Limb (tissue), 2 donors: ENCODE measurements at regions not wholly inside any gene's neighbourhood (a gene's known extent, or its start where the extent isn't known, plus 50 kb on each side); places are given as distances from the start of the nearest gene placed in this dataset.

Source experiments
- DNase-seq, 2 donors: peaks; one replicate each; pipeline ENCODE4 v3.0.0-alpha.2; 2016; ENCODE audit errors: extremely low spot score in 2 of 2

GRCh38 chr13:103762523-103762922, 696.3 kb upstream of the SLC10A2 start:
- no peak for DNase-seq

GRCh38 chr13:103759361-103759760, 693.1 kb upstream of the SLC10A2 start:
- DNase-seq: no peak

DNA sequence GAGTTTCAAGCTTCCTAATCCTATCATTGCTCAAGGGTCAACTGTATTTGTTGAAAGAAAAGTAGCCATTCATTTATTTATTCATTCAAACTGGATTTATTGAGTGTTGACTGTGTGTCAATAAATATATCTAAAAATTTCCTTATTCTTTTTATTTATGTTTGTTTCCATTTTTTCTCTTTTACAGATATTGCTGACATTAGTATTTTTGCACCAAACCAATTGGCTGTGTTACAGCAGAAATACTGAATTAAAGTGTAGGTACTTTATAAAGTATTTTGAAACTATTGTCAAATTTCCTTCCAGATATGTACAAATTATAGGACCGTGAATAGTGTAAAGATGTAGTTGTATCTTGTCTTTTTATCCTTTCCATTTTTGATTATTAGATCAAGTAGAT, 692.0 kb upstream of the SLC10A2 start:
- no peak for DNase-seq

DNA sequence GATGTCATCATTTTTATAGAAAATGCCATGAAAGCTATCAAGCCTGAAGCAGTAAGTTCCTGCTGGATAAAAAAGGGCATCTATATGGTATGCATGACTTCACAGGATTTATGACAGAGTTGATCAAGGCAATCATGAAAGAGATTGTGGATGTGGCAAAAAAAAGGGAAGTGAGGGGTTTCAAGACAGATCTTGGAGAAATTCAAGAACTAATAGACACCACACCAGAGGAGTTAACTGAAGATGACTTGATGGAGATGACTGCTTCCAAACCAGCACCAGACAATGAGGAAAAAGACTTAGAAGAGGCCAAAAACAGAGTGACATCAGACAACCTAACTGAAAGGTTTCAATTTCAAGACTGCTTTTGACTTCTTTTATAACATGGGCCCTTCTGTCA, 691.1 kb upstream of the SLC10A2 start:
- no peak for DNase-seq

- DNase-seq: no peak
These were observed 688.6 kb upstream of the SLC10A2 start for GRCh38 chr13:103754783-103755182.

DNA sequence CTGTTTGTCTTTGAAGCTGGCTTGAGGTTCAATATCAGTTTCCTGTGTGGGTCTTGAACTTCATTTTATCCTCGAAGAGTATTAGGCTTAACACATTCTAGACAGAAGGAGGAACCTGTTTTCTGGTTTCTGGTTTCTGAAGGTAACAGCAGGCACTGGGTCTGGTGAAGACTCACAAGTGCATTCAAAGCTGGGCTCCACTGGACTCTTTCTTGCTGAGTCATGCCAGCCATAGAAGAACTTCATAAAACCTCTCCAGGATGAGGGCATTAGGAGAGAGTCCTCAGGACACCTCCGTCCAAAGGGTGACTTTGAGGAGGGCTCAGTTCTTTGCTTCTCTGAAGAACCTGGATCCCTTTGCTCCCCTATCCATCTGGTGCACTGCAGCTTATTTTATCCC, 668.6 kb upstream of the SLC10A2 start:
- DNase-seq: no peak

DNA sequence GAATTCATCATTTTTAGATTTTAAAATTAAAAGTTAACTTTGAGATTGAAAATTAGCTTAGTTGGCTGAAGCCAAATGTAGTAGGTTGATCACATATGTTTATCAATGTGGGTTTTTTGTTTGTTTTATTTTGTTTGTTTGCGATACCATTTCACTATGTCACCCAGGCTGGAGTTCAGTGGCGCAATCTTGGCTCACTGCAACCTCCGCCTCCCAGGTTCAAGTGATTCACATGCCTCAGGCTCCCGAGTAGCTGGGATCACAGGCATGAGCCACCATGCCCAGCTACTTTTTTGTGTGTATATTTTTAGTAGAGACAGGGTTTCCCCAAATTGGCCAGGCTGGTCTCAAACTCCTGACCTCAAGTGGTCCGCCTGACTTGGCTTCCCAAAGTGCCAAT, 665.7 kb upstream of the SLC10A2 start:
- no peak for DNase-seq

DNA sequence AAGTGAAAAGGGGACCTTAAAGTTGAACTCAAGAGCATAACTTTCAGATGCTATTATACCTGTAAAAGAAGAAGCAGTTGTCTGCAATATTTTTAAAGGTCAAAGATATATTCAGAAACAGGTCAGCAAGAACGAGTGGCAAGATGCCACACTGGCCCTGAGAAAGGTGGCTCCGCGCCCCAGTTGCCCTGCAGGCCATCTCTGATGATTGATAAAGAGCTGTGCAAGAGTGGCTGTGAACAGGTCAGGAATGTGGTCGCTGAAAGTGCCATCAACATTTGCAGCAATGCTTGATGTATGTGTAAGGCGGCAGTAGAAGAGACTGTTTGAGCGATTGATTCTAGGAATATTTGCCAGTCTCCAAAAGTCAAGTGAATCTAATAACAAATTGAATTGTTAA, 664.2 kb upstream of the SLC10A2 start:
- DNase-seq: no peak

GRCh38 chr13:103726808-103727207, 660.6 kb upstream of the SLC10A2 start:
- no peak for DNase-seq

- no peak for DNase-seq
These were observed 650.5 kb upstream of the SLC10A2 start for GRCh38 chr13:103716718-103717117.

DNA sequence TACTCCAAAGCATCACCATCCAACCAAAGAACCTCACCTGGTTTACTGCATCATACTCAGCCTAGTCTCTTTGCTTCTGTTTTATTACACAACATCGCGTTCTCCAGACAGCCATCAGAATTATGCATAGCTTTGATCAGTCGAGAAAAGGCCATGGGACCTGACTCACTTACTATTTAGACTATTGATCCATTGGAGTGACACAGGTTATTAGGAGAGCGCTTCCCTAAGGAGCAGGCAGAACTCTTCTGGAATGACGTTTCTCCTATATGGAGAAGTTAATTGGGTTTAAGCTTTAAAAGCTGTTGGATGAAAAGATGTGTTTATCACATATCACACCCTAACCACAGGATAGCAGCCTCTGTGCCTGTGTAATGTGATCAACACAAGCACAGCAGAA, 649.1 kb upstream of the SLC10A2 start:
- DNase-seq: no peak

DNA sequence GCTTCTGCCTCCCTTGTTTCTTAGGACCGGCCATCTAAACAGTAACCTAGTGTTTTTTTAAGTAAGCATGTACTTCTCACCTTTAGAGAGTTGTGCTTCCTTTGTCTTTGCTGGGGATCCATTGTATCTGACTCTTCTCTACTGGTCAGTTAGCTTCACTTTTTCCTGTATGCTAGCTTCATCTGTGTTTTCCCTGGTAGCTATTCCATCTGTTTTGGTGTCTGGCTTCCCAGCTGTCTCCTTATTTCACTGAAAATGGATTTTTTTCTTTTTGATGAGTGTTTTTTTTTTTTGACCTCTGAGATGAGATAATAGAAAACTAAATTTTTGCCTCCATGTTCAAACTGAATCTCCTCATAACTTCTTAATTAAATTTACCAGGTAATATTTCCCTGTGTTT, 637.0 kb upstream of the SLC10A2 start:
- DNase-seq: no peak

GRCh38 chr13:103698000-103698399, 631.8 kb upstream of the SLC10A2 start:
- DNase-seq: no peak

- no peak for DNase-seq
These were observed 629.1 kb upstream of the SLC10A2 start for GRCh38 chr13:103695320-103695719.

DNA sequence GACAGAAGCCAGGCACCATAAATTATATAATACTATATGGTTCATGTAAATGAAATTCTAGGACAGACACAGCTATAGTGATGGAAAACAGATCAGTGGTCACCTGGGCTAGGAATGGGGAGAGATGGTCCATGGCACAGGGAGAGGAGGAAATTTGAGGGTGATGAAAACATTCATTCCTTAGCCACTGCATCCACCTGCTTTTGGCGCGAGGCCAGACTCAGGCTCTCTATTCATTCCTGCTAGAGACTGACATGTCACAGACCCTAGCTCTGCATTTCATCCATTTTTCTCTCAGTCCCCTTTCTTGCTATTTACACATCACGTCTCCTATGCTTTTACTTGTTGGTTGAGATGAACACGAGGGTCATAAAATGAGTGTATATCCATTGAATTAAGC, 628.3 kb upstream of the SLC10A2 start:
- no peak for DNase-seq

GRCh38 chr13:103694033-103694432, 627.8 kb upstream of the SLC10A2 start:
- no peak for DNase-seq

DNA sequence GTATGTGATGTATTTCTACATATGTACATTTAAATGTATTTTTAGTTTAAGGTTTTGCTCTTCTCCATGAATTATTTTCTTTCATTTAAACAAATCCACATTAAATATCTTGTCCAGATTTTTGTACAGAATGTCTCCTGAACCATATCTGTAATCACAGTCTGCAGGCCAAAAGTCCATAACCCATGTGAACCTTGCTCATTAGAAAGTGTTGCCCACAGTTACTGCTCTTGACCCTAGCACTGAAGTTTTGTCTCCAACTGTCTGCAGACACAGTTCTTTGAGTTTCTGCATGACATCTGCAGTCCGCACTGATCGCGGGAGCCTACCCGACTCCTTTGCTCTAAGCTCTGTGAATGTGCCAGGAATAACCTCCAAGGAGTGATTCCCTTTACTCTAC, 626.2 kb upstream of the SLC10A2 start:
- no peak for DNase-seq

DNA sequence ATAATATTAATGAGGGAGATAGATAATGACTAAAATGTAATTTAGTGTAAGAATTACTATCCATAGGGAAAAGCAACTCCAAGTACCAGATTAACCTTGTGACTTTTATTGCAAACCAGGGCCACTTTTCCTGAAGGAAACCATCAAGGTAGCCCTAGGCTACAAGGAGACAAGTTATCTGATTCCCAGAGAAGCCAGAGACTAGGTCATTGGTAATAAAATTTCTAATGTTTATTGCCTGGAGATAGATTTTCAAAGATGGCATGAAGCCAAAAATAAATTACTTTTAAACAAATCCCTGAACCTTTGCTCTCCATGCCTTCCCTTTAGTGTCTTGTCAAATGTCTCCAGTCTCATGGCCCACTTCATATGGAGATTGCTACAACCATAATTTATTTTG, 610.1 kb upstream of the SLC10A2 start:
- no peak for DNase-seq

DNA sequence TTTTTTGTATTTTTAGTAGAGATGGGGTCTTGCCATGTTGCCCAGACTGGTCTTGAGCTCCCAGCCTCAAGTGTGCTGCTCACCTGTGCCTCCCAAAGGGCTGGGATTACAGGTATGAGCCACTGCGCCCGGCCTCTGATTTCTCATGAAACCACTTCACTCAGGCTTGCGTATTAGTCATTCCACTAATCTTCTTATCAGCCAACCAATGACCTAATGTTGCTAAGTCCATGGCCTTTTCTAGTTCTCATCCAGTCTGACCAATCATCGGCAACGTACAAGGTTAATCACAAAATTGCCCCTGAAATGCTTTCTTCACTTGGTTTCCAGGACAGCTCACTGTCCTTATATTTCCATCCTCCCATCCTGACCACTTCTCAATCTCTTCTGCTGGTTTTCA, 605.3 kb upstream of the SLC10A2 start:
- DNase-seq: no peak

DNA sequence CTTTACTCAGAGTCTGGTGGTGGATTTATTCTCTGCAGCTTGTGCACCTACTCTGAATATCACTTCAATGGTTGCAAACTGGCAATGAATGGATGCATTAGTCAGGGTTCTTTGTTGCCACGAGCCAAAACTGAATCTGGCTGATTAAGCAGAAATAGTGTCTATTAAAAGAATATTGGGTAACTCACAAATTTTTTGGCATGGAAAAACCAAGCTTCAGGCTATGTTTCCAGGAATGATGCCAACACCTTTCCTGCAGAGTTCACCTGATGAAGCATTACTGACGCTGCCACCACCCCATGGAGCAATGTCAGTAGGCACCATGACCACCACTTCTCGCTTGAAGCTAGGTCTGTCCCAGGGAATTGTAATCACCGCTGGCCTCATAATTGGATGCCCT, 597.8 kb upstream of the SLC10A2 start:
- no peak for DNase-seq

GRCh38 chr13:103656311-103656710, 590.1 kb upstream of the SLC10A2 start:
- DNase-seq: no peak

DNA sequence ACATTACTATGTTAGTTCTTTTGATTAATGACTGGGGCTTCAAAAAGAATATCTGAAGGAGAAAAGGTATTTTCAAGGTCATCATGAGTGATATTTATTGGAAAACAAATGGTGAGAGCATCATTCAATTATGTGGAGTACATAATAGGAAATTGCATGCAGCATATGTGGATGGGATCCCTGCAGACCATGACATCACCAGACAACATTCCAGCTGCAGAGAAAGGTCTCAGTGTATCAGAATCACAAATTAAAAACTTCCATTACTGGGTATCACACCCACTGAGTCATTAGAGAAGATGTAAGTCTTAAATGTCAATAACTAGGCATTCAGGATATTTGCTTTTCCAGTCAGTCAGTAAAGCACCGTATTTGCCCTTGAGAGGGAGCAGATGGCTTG, 574.4 kb upstream of the SLC10A2 start:
- DNase-seq: no peak

- no peak for DNase-seq
These were observed 573.1 kb upstream of the SLC10A2 start for GRCh38 chr13:103639326-103639725.

DNA sequence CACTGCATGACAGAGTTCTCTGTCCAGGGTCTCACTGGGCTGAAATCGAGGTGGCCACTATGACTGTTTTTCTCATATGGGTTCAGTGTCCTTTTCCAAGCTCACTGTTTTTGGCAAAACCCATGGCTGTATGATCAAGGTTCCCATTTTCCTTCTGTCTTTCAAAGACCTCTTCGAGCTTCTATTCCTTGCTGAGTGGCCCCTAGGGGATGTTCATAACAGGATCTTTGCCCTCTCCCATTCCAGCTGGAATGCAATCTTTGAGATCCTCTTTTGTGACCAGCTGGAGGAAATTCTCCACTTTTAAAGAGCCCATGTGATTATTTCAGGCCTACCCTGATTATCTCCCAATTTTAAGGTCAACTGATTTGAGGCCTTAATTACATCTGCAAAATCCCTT, 572.5 kb upstream of the SLC10A2 start:
- DNase-seq: no peak

DNA sequence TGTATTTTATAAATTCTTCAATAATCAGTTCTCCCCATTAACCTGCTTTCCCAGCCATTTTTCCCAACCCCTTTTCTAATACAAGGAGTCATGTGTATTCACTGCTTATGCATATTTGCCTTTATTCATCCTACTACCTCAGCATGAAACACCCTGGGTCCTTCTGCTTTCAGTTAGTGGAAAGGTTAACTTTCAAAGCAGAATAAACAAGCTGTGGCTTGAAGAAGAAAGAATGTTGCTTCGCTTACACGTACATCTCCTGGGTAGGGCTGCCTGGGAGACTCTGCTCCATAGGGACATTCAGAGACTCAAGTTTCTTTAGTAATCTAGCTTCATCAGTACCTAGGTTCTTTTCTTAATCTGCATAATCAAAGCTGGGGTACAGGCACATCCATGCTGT, 567.8 kb upstream of the SLC10A2 start:
- DNase-seq: no peak
